HCT116 (cell line): ENCODE measurements at regions not wholly inside any gene's neighbourhood (a gene's known extent, or its start where the extent isn't known, plus 50 kb on each side); places are given as distances from the start of the nearest gene placed in this dataset.

Source experiments
- ATAC-seq: fragments of 200-7000 bp; cut with Tn5 transposase; 2 replicates; pipeline ENCODE4 v1.9.1; 2020; ENCODE audit warnings: mild to moderate bottlenecking, moderate library complexity
- BruUV-seq: library from RNA; stranded (reverse); fragments of 400-500 nt; replicated peaks from 2 replicates; lab custom pipeline; 2021; lab: Mats Ljungman, UMichigan
- CTCF ChIA-PET: fragments of 300-600 bp; sonication (Branson Sonifier 250); formaldehyde crosslinking; loops from one replicate; lab custom pipeline; 2021; ENCODE audit warnings: antibody characterized with exemption; lab: Charles Lee
- POLR2A ChIA-PET: fragments of 300-600, 350-600 bp; sonication (Branson Sonifier 250); formaldehyde crosslinking; loops from one replicate; lab custom pipeline; 2021; ENCODE audit warnings: antibody characterized with exemption; lab: Charles Lee
- RAD21 ChIA-PET, 2 experiments: fragments of 300-600 bp; sonication (Branson Sonifier 250); formaldehyde crosslinking; loops; one replicate each; lab custom pipeline; 2023; ENCODE audit warnings: low total read pairs in 2 of 2; ENCODE audit not compliant: uncharacterized antibody in 2 of 2, unreplicated experiment in 2 of 2, low non-redundant PET in 1 of 2; lab: Charles Lee
- DNase-seq: peaks from one replicate; pipeline ENCODE4 v3.0.0-alpha.2; 2010; ENCODE audit warnings: low read depth, low spot score
- H2AFZ ChIP-seq: fragments of 200-600 bp; shearing (Covaris generic), sonication (generic); 2 replicates; pipeline ENCODE4 v1.6.1; 2017; ENCODE audit warnings: low read depth, mixed run types, mixed read lengths, antibody characterized with exemption, low read length; ENCODE audit not compliant: poor library complexity, severe bottlenecking
- H3K27ac ChIP-seq: 2 replicates; pipeline ENCODE4 v1.5.1; 2012; ENCODE audit warnings: low read depth, low read length
- H3K27me3 ChIP-seq: fragments of 200-600 bp; sonication (generic); 2 replicates; pipeline ENCODE4 v1.6.1; 2016; ENCODE audit warnings: mixed run types, low read length, mixed read lengths; ENCODE audit not compliant: insufficient read depth
- H3K36me3 ChIP-seq, 2 experiments: fragments of 200-500 bp in 1 of 2; fragments of 200-600 bp in 1 of 2; sonication (Bioruptor generic) in 1 of 2; sonication (generic) in 1 of 2; 2 replicates each; pipeline versions ENCODE4 v1.5.1 to v1.6.1; 2014 to 2016; ENCODE audit warnings: low read length in 2 of 2, inconsistent platforms in 1 of 2, mixed read lengths in 1 of 2, mixed run types in 1 of 2; ENCODE audit not compliant: insufficient read depth in 2 of 2, control insufficient read depth in 1 of 2
- H3K4me1 ChIP-seq, 2 experiments: fragments of 200-600 bp in 1 of 2; sonication (generic) in 1 of 2; 2 replicates each; pipeline versions ENCODE4 v1.5.1 to v1.6.1; 2012 to 2017; ENCODE audit warnings: low read length in 2 of 2, inconsistent platforms in 1 of 2, mild to moderate bottlenecking in 1 of 2, mixed read lengths in 1 of 2, mixed run types in 1 of 2, moderate library complexity in 1 of 2; ENCODE audit not compliant: insufficient read depth in 2 of 2, control insufficient read depth in 1 of 2
- H3K4me2 ChIP-seq: fragments of 200-600 bp; sonication (generic); 2 replicates; pipeline ENCODE4 v1.6.1; 2017; ENCODE audit warnings: mixed run types, low read length, mixed read lengths
- H3K4me3 ChIP-seq, 2 experiments: fragments of 200-600 bp in 1 of 2; sonication (generic) in 1 of 2; replicated peaks in 1 of 2; 2 replicates each; pipeline ENCODE4 v1.5.1; 2011 to 2016; ENCODE audit warnings: low read length in 2 of 2, control low read depth in 1 of 2, low read depth in 1 of 2, mild to moderate bottlenecking in 1 of 2, mixed read lengths in 1 of 2, mixed run types in 1 of 2
- H3K79me2 ChIP-seq: fragments of 200-600 bp; sonication (generic); 2 replicates; pipeline ENCODE4 v1.6.1; 2017; ENCODE audit warnings: mild to moderate bottlenecking, mixed run types, low read length, moderate library complexity, mixed read lengths; ENCODE audit not compliant: insufficient read depth
- H3K9ac ChIP-seq: fragments of 200-600 bp; sonication (generic); 2 replicates; pipeline ENCODE4 v1.6.1; 2016; ENCODE audit warnings: low read length, mixed read lengths
- H3K9me2 ChIP-seq: fragments of 200-600 bp; sonication (generic), shearing (Covaris generic); 2 replicates; pipeline ENCODE4 v1.6.1; 2017; ENCODE audit warnings: mixed run types, mild to moderate bottlenecking, moderate library complexity; ENCODE audit not compliant: insufficient read depth
- H3K9me3 ChIP-seq, 2 experiments: fragments of 200-500 bp in 1 of 2; fragments of 200-600 bp in 1 of 2; sonication (Bioruptor generic) in 1 of 2; sonication (generic) in 1 of 2; 2 replicates each; pipeline ENCODE4 v1.6.1; 2014 to 2017; ENCODE audit warnings: low read length in 2 of 2, mixed read lengths in 2 of 2, inconsistent platforms in 1 of 2, low read depth in 1 of 2, mild to moderate bottlenecking in 1 of 2, mixed run types in 1 of 2, moderate library complexity in 1 of 2; ENCODE audit not compliant: control insufficient read depth in 1 of 2, insufficient read depth in 1 of 2
- H4K20me1 ChIP-seq: fragments of 200-600 bp; sonication (generic), shearing (Covaris generic); 2 replicates; pipeline ENCODE4 v1.6.1; 2017; ENCODE audit warnings: mixed run types, mild to moderate bottlenecking, moderate library complexity; ENCODE audit not compliant: insufficient read depth
- CBX3 ChIP-seq: IDR thresholded peaks from 2 replicates; pipeline ENCODE4 v1.6.1; 2012; ENCODE audit warnings: low read depth
- CEBPB ChIP-seq: IDR thresholded peaks from 2 replicates; pipeline ENCODE4 v1.6.1; 2012; ENCODE audit warnings: low read depth
- EGR1 ChIP-seq: IDR thresholded peaks from 2 replicates; pipeline ENCODE4 v1.6.1; 2012; ENCODE audit warnings: low read depth
- ELF1 ChIP-seq: IDR thresholded peaks from 2 replicates; pipeline ENCODE4 v1.6.1; 2012; ENCODE audit warnings: low read depth, borderline replicate concordance
- EZH2 ChIP-seq: fragments of 200-600 bp; sonication (generic); IDR thresholded peaks from 2 replicates; pipeline ENCODE4 v1.6.1; 2017; ENCODE audit warnings: antibody characterized with exemption, mixed run types
- EZH2phosphoT487 ChIP-seq: fragments of 200-600 bp; IDR thresholded peaks from 2 replicates; pipeline ENCODE4 v1.6.1; 2018; ENCODE audit warnings: antibody characterized with exemption, borderline replicate concordance
- JUND ChIP-seq: IDR thresholded peaks from 2 replicates; pipeline ENCODE4 v1.6.1; 2012
- RAD21 ChIP-seq: IDR thresholded peaks from 2 replicates; pipeline ENCODE4 v1.6.1; 2012; ENCODE audit warnings: low read depth, mild to moderate bottlenecking
- SIN3A ChIP-seq: IDR thresholded peaks from 2 replicates; pipeline ENCODE4 v1.6.1; 2012; ENCODE audit warnings: low read depth
- SP1 ChIP-seq: IDR thresholded peaks from 2 replicates; pipeline ENCODE4 v1.6.1; 2012; ENCODE audit warnings: low read depth
- SRF ChIP-seq: IDR thresholded peaks from 2 replicates; pipeline ENCODE4 v1.6.1; 2012; ENCODE audit warnings: low read depth
- TCF7L2 ChIP-seq: IDR thresholded peaks from 2 replicates; pipeline ENCODE4 v1.7.0; 2011; ENCODE audit warnings: borderline replicate concordance, inconsistent platforms; ENCODE audit not compliant: insufficient read depth, insufficient read length; ENCODE audit errors: extremely low read depth
- ZFX ChIP-seq: fragments of 450-650 bp; IDR thresholded peaks from 2 replicates; pipeline ENCODE4 v1.6.1; 2017
- ZNF274 ChIP-seq: fragments of 200-500 bp; sonication (Bioruptor generic); IDR thresholded peaks from 2 replicates; pipeline ENCODE4 v1.6.1; 2014; ENCODE audit warnings: mild to moderate bottlenecking, low read depth, low read length, inconsistent platforms
- intact Hi-C: fragments of 100-400 bp; cut with micrococcal nuclease; formaldehyde crosslinking; loops from 2 replicates; pipeline ENCODE4 v1.10.0; 2022
- TF ChIP-seq, protein P1 (sequence below): IDR thresholded peaks from 2 replicates; pipeline ENCODE4 v1.6.1; 2011; ENCODE audit warnings: mild to moderate bottlenecking, low read length, moderate library complexity; ENCODE audit not compliant: insufficient replicate concordance; ENCODE audit errors: extremely low read depth
- TF ChIP-seq, protein P2 (sequence below), 3 experiments: fragments of 200-600 bp in 1 of 3; sonication (generic) in 1 of 3; IDR thresholded peaks in 2 of 3; conservative IDR thresholded peaks in 1 of 3; 2 replicates each; pipeline ENCODE4 v1.5.1; 2012 to 2017; ENCODE audit warnings: low read depth in 2 of 3, low read length in 2 of 3, antibody characterized with exemption in 1 of 3, borderline replicate concordance in 1 of 3, control low read depth in 1 of 3, mild to moderate bottlenecking in 1 of 3, mixed read lengths in 1 of 3, mixed run types in 1 of 3, moderate library complexity in 1 of 3; ENCODE audit not compliant: insufficient read depth in 1 of 3
- TF ChIP-seq, protein P3 (sequence below): IDR thresholded peaks from 2 replicates; pipeline ENCODE4 v1.6.1; 2012
- TF ChIP-seq, protein P4 (sequence below): IDR thresholded peaks from 2 replicates; pipeline ENCODE4 v1.6.1; 2012

DNA sequence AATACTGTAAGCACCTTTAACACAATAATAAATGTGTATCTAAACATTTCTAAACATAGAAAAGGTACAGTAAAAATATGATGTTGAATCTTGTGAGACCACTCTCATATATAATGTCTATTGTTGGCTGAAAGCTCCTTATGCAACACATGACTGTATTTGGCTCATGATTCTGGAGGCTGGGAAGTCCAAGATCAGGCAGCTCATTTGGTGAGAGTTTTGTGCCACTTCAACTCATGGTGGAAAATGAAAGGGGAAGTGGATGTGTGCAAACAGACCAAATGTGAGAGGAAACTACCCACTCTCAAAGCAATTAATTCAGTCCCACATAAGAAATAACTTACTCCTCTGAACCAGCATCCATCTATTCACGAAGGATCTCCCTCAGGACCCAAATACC, 257.7 kb upstream of the OPRM1 start:
- RAD21 ChIA-PET: no interaction called here
- no peak for DNase-seq

DNA sequence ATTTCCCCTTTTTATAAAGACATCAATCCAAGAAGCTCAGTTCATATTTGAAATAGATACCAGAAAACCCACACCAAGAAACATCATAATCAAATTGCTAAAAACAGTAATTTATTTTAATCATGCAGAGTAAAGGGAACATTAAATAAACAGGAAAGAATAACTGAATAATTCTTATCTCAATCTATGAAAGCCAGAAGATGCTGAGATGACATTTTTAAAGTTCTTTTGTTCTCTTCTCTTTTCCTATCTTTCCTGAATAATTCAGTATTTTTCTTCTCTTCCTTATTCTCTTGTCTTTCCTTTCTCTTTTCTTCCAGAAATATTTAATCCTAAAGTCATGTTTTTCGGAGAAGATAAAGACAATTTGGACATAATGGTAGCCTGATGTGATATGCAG, 259.0 kb upstream of the OPRM1 start:
- Histone ChIP-seq H3K79me2 (no peaks in the 10 kb centered on the region), H3K9ac (no peak overlapping the region), H3K4me3 (no peak overlapping the region), H3K4me1 (no peaks in the 10 kb centered on the region), H3K9me2 (no peaks in the 10 kb centered on the region), H3K27ac (no peak overlapping the region), H3K4me2 (no peak overlapping the region), H4K20me1 (no peaks in the 10 kb centered on the region), H2AFZ (no peak overlapping the region), H3K36me3 (no peaks in the 10 kb centered on the region), H3K27me3 (no peaks in the 10 kb centered on the region), H3K9me3 (no peaks in the 10 kb centered on the region)
- intact Hi-C loops: no loop called here
- DNase-seq: no peak
- CTCF ChIA-PET: no interaction called here
- BruUV-seq: no TSS peak
- POLR2A ChIA-PET: no interaction called here
- no peak for ATAC-seq
- RAD21 ChIA-PET: no interaction called here
- TF ChIP-seq ZFX (no peak), EZH2phosphoT487 (no peak), TCF7L2 (no peak), CEBPB (no peak), EZH2 (no peak), CBX3 (no peak), EGR1 (no peak), SIN3A (no peak), ZNF274 (no peak), ELF1 (no peak), SP1 (no peak), JUND (no peak), RAD21 (no peak), SRF (no peak)
- TF ChIP-seq, protein P1, sequence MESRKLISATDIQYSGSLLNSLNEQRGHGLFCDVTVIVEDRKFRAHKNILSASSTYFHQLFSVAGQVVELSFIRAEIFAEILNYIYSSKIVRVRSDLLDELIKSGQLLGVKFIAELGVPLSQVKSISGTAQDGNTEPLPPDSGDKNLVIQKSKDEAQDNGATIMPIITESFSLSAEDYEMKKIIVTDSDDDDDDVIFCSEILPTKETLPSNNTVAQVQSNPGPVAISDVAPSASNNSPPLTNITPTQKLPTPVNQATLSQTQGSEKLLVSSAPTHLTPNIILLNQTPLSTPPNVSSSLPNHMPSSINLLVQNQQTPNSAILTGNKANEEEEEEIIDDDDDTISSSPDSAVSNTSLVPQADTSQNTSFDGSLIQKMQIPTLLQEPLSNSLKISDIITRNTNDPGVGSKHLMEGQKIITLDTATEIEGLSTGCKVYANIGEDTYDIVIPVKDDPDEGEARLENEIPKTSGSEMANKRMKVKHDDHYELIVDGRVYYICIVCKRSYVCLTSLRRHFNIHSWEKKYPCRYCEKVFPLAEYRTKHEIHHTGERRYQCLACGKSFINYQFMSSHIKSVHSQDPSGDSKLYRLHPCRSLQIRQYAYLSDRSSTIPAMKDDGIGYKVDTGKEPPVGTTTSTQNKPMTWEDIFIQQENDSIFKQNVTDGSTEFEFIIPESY: no peak
- TF ChIP-seq, protein P2, sequence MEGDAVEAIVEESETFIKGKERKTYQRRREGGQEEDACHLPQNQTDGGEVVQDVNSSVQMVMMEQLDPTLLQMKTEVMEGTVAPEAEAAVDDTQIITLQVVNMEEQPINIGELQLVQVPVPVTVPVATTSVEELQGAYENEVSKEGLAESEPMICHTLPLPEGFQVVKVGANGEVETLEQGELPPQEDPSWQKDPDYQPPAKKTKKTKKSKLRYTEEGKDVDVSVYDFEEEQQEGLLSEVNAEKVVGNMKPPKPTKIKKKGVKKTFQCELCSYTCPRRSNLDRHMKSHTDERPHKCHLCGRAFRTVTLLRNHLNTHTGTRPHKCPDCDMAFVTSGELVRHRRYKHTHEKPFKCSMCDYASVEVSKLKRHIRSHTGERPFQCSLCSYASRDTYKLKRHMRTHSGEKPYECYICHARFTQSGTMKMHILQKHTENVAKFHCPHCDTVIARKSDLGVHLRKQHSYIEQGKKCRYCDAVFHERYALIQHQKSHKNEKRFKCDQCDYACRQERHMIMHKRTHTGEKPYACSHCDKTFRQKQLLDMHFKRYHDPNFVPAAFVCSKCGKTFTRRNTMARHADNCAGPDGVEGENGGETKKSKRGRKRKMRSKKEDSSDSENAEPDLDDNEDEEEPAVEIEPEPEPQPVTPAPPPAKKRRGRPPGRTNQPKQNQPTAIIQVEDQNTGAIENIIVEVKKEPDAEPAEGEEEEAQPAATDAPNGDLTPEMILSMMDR (IDR thresholded peaks at IDR 0.05 in 2 of 3, conservative IDR thresholded peaks at IDR 0.05 in 1 of 3; ENCODE audit: borderline replicate concordance in 1 of 3, insufficient read depth in 1 of 3, low read depth in 2 of 3, low read length in 2 of 3): no peak
- TF ChIP-seq, protein P3, sequence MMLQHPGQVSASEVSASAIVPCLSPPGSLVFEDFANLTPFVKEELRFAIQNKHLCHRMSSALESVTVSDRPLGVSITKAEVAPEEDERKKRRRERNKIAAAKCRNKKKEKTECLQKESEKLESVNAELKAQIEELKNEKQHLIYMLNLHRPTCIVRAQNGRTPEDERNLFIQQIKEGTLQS: no peak
- TF ChIP-seq, protein P4, sequence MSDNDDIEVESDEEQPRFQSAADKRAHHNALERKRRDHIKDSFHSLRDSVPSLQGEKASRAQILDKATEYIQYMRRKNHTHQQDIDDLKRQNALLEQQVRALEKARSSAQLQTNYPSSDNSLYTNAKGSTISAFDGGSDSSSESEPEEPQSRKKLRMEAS: no peak

More for the DNA sequence above, 257.7 kb upstream of the OPRM1 start:
- no peaks in the 10 kb centered on the region for H4K20me1 ChIP-seq
- intact Hi-C loops: no loop called here
- no peak overlapping the region for H3K27ac ChIP-seq
- H3K9me3 ChIP-seq: no peaks in the 10 kb centered on the region
- no peak overlapping the region for H3K4me3 ChIP-seq
- CTCF ChIA-PET: no interaction called here
- H3K36me3 ChIP-seq: no peaks in the 10 kb centered on the region
- no peaks in the 10 kb centered on the region for H3K9me2 ChIP-seq
- H3K79me2 ChIP-seq: no peaks in the 10 kb centered on the region
- BruUV-seq: no TSS peak
- ATAC-seq: no peak
- no peaks in the 10 kb centered on the region for H3K27me3 ChIP-seq
- no peak for TF ChIP-seq TCF7L2
- TF ChIP-seq CBX3: no peak
- POLR2A ChIA-PET: no interaction called here
- no peak overlapping the region for H2AFZ ChIP-seq
- peaks cover 0 to 2% of the 10 kb centered on the region in 2 experiments; a peak in 2 of 4 replicates for H3K4me1 ChIP-seq
- no peak overlapping the region for H3K4me2 ChIP-seq
- H3K9ac ChIP-seq: no peak overlapping the region
